ENCODE measurements at regions not wholly inside any gene's neighbourhood (a gene's known extent, or its start where the extent isn't known, plus 50 kb on each side); places are given as distances from the start of the nearest gene placed in this dataset.

DNA sequence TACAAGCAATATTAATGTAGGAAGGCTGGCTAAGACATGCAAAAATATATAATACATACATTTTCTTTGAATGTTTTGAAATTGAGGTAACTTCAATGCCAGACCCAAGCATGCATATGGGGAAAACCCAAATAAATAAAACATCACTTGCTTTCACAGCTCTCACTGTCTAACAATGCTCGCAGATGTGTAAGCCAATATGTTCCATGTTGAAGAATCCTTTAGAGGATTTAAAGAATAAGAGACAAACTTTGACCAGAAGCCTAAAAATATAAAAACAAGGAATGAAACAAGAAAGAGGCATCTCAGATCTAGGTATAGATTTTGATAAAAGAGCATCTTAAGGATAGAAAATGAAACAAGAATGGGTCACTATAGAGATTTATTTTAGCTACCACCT lies 354.2 kb downstream of the CDH10 start:
- TF ChIP-seq CTCF (IDR thresholded peaks at IDR 0.05 in 4 of 5, conservative IDR thresholded peaks at IDR 0.05 in 1 of 5) (no peak), POLR2A (IDR thresholded peaks at IDR 0.05) (no peak)
